CMK (cell line): ENCODE measurements at regions not wholly inside any gene's neighbourhood (a gene's known extent, or its start where the extent isn't known, plus 50 kb on each side); places are given as distances from the start of the nearest gene placed in this dataset.

Experiments
- DNase-seq: peaks from one replicate; pipeline ENCODE4 v3.0.0-alpha.2; 2010; ENCODE audit warnings: low read depth

GRCh38 chr5:109945097-109945678 is 255.5 kb downstream of the MAN2A1 start:
- DNase-seq: no peak

GRCh38 chr5:109945723-109946480 is 256.2 kb downstream of the MAN2A1 start:
- DNase-seq: no peak

GRCh38 chr5:109946610-109947009 is 256.9 kb downstream of the MAN2A1 start:
- no peak for DNase-seq

- no peak for DNase-seq
These were observed 257.9 kb downstream of the MAN2A1 start for GRCh38 chr5:109947667-109948066.

GRCh38 chr5:109950634-109951033 is 260.9 kb downstream of the MAN2A1 start:
- no peak for DNase-seq

GRCh38 chr5:109951348-109951747 is 261.6 kb downstream of the MAN2A1 start:
- DNase-seq: no peak

GRCh38 chr5:109951758-109952157 is 262.0 kb downstream of the MAN2A1 start:
- DNase-seq: no peak

GRCh38 chr5:109953761-109954160 is 264.0 kb downstream of the MAN2A1 start:
- DNase-seq: no peak

- peak; percentile 8 for DNase-seq
These were observed 267.2 kb downstream of the MAN2A1 start for GRCh38 chr5:109956884-109957283.

- no peak for DNase-seq
These were observed 268.4 kb downstream of the MAN2A1 start for GRCh38 chr5:109958082-109958481.

- DNase-seq: no peak
These were observed 269.9 kb downstream of the MAN2A1 start for GRCh38 chr5:109959652-109960051.

- DNase-seq: no peak
These were observed 272.0 kb downstream of the MAN2A1 start for GRCh38 chr5:109961751-109962150.

- no peak for DNase-seq
These were observed 273.3 kb downstream of the MAN2A1 start for GRCh38 chr5:109962882-109963603.

- DNase-seq: no peak
These were observed 274.4 kb downstream of the MAN2A1 start for GRCh38 chr5:109964136-109964535.

- no peak for DNase-seq
These were observed 275.9 kb downstream of the MAN2A1 start for GRCh38 chr5:109965634-109966033.

GRCh38 chr5:109971968-109972367 is 282.2 kb downstream of the MAN2A1 start:
- no peak for DNase-seq

GRCh38 chr5:109981979-109982378 is 292.3 kb downstream of the MAN2A1 start:
- DNase-seq: no peak

- DNase-seq: no peak
These were observed 293.3 kb downstream of the MAN2A1 start for GRCh38 chr5:109982966-109983534.

- no peak for DNase-seq
These were observed 297.0 kb downstream of the MAN2A1 start for GRCh38 chr5:109986726-109987125.

GRCh38 chr5:109987355-109987754 is 297.6 kb downstream of the MAN2A1 start:
- no peak for DNase-seq

- no peak for DNase-seq
These were observed 298.2 kb downstream of the MAN2A1 start for GRCh38 chr5:109987970-109988369.

- no peak for DNase-seq
These were observed 299.4 kb downstream of the MAN2A1 start for GRCh38 chr5:109989161-109989560.
